ENCODE measurements at regions not wholly inside any gene's neighbourhood (a gene's known extent, or its start where the extent isn't known, plus 50 kb on each side); places are given as distances from the start of the nearest gene placed in this dataset.

- Mint-ChIP-seq H3K4me1 (ENCODE audit: low read depth, unreplicated experiment) (peaks cover 10% of the 10 kb centered on the region), H3K4me3 (ENCODE audit: unreplicated experiment) (no peak overlapping the region), H3K9me3 (ENCODE audit: unreplicated experiment) (peaks cover 3% of the 10 kb centered on the region), H3K27ac (ENCODE audit: unreplicated experiment) (no peak overlapping the region), H3K36me3 (ENCODE audit: unreplicated experiment) (no peaks in the 10 kb centered on the region), H3K27me3 (ENCODE audit: unreplicated experiment) (peaks cover 5% of the 10 kb centered on the region)
- TF ChIP-seq CTCF (IDR thresholded peaks at IDR 0.05; ENCODE audit: partially characterized antibody, unreplicated experiment), result no peak
- no peak for DNase-seq
These were observed 441.8 kb downstream of the RPS24 start for GRCh38 chr10:78475437-78475836.

DNA sequence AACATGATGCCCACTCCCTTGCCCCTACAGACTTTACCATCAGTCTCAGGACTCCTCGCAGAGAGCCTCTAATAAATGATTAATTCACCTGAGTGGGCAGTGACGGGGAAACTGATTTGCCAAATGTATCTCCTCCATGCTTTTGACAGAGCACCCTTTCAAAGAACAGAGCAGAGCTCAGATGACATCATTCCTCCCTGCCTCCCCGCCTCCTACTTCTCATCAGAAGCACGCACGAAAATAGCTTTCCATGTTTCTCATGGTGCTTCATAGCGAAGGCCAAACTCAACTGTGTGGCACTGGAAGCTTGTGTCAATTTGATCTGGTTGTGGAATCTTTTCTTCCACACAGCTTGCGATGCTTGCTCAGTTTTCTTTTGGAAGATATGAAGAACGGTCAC is 442.5 kb downstream of the RPS24 start:
- H3K4me3 Mint-ChIP-seq (ENCODE audit: unreplicated experiment), result no peak overlapping the region
- H3K27ac Mint-ChIP-seq (ENCODE audit: unreplicated experiment), result no peak overlapping the region
- H3K27me3 Mint-ChIP-seq (ENCODE audit: unreplicated experiment), result peaks cover 5% of the 10 kb centered on the region
- H3K4me1 Mint-ChIP-seq (ENCODE audit: low read depth, unreplicated experiment), result peaks cover 10% of the 10 kb centered on the region
- no peak for TF ChIP-seq CTCF (IDR thresholded peaks at IDR 0.05; ENCODE audit: partially characterized antibody, unreplicated experiment)
- H3K9me3 Mint-ChIP-seq (ENCODE audit: unreplicated experiment), result peaks cover 3% of the 10 kb centered on the region
- no peak for DNase-seq
- no peaks in the 10 kb centered on the region for H3K36me3 Mint-ChIP-seq (ENCODE audit: unreplicated experiment)

DNA sequence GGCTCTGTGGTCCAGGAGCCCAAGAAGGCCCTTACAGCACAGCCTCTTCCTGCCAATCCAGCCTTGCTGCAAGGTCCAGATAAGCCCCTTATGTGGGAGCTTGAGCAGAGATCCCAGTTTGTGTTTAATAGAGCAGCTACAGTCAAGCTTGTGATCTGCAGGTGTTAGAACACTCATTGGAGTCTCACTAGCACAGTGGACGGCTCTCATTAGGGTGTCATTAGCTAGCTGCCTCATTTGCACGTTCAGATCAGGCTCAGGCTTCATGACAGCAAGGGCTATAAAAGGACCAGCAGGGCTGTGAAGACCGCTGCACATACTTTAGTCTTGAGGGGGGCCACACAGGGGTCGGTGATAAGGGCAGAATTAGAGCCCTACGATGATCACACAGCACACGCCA is 443.2 kb downstream of the RPS24 start:
- Mint-ChIP-seq H3K36me3 (ENCODE audit: unreplicated experiment) (no peaks in the 10 kb centered on the region), H3K4me3 (ENCODE audit: unreplicated experiment) (no peak overlapping the region), H3K4me1 (ENCODE audit: low read depth, unreplicated experiment) (peaks cover 10% of the 10 kb centered on the region), H3K9me3 (ENCODE audit: unreplicated experiment) (peaks cover 1% of the 10 kb centered on the region), H3K27me3 (ENCODE audit: unreplicated experiment) (peaks cover 5% of the 10 kb centered on the region), H3K27ac (ENCODE audit: unreplicated experiment) (no peak overlapping the region)
- no peak for DNase-seq
- no peak for TF ChIP-seq CTCF (IDR thresholded peaks at IDR 0.05; ENCODE audit: partially characterized antibody, unreplicated experiment)

DNA sequence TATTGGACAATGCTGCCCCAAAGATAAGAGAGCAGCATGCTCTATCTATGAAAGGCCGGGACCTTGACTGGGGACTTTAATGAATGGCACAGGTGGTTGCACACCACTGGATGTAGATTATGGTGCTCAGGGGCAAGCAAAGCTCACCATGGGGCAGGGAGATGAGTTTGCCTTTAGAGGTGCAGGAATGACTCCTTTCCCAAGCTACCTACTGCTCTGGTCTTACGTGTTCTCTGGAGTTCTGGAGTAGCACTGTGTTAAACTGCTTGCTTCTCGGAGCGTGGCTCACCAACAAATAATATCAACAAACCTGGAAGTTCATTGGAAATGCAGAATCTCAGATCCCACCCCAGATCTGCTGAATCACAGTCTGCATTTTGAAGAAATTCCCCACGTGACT is 445.3 kb downstream of the RPS24 start:
- no peak for TF ChIP-seq CTCF (IDR thresholded peaks at IDR 0.05; ENCODE audit: partially characterized antibody, unreplicated experiment)
- peaks cover 2% of the 10 kb centered on the region for H3K4me1 Mint-ChIP-seq (ENCODE audit: low read depth, unreplicated experiment)
- H3K4me3 Mint-ChIP-seq (ENCODE audit: unreplicated experiment), result no peak overlapping the region
- H3K36me3 Mint-ChIP-seq (ENCODE audit: unreplicated experiment), result no peaks in the 10 kb centered on the region
- DNase-seq, result no peak
- peaks cover 1% of the 10 kb centered on the region for H3K9me3 Mint-ChIP-seq (ENCODE audit: unreplicated experiment)
- H3K27ac Mint-ChIP-seq (ENCODE audit: unreplicated experiment), result no peak overlapping the region
- peaks cover 5% of the 10 kb centered on the region for H3K27me3 Mint-ChIP-seq (ENCODE audit: unreplicated experiment)

- no peak for TF ChIP-seq CTCF (IDR thresholded peaks at IDR 0.05; ENCODE audit: partially characterized antibody, unreplicated experiment)
- no peak overlapping the region for H3K4me3 Mint-ChIP-seq (ENCODE audit: unreplicated experiment)
- H3K9me3 Mint-ChIP-seq (ENCODE audit: unreplicated experiment), result peaks cover 1% of the 10 kb centered on the region
- H3K27me3 Mint-ChIP-seq (ENCODE audit: unreplicated experiment), result peaks cover 5% of the 10 kb centered on the region
- no peak overlapping the region for H3K27ac Mint-ChIP-seq (ENCODE audit: unreplicated experiment)
- no peaks in the 10 kb centered on the region for H3K36me3 Mint-ChIP-seq (ENCODE audit: unreplicated experiment)
- peaks cover 2% of the 10 kb centered on the region for H3K4me1 Mint-ChIP-seq (ENCODE audit: low read depth, unreplicated experiment)
- no peak for DNase-seq
These were observed 445.8 kb downstream of the RPS24 start for GRCh38 chr10:78479467-78479866.
